ENCODE measurements at regions not wholly inside any gene's neighbourhood (a gene's known extent, or its start where the extent isn't known, plus 50 kb on each side); places are given as distances from the start of the nearest gene placed in this dataset.

- H3K4me3 ChIP-seq: no peak overlapping the region
- H3K27me3 ChIP-seq: no peaks in the 10 kb centered on the region
- TF ChIP-seq CTCF (IDR thresholded peaks at IDR 0.05): no peak
- no peak for TF ChIP-seq POLR2A (IDR thresholded peaks at IDR 0.05)
- H3K36me3 ChIP-seq (ENCODE audit: low read depth, missing control alignments): no peaks in the 10 kb centered on the region
- no peaks in the 10 kb centered on the region for H3K9me3 ChIP-seq
- DNase-seq: no peak
- H3K27ac ChIP-seq: no peak overlapping the region
- intact Hi-C loops (cut with DNase I; ENCODE audit: low total_unique reads): no loop called here
- no peaks in the 10 kb centered on the region for H3K4me1 ChIP-seq
Measured at GRCh38 chr14:26765301-26765700, 167.5 kb upstream of the NOVA1 start.

GRCh38 chr14:26765768-26766520 is 168.1 kb upstream of the NOVA1 start:
- no peak overlapping the region for H3K27ac ChIP-seq
- peak; percentile 18 for DNase-seq
- WGBS, 2 donors: 59 to 62% methylated on average over 2 of the region's 2 CpGs

GRCh38 chr14:26766726-26767125 is 168.9 kb upstream of the NOVA1 start:
- no peak overlapping the region for H3K4me3 ChIP-seq
- no peaks in the 10 kb centered on the region for H3K27me3 ChIP-seq
- no peaks in the 10 kb centered on the region for H3K4me1 ChIP-seq
- H3K36me3 ChIP-seq (ENCODE audit: low read depth, missing control alignments): no peaks in the 10 kb centered on the region
- 81 to 96% methylated on average over 1 of the region's 1 CpG for WGBS, 2 donors
- no peaks in the 10 kb centered on the region for H3K9me3 ChIP-seq
- no peak for TF ChIP-seq CTCF (IDR thresholded peaks at IDR 0.05)
- TF ChIP-seq POLR2A (IDR thresholded peaks at IDR 0.05): no peak
- H3K27ac ChIP-seq: no peak overlapping the region
- no peak for DNase-seq
- intact Hi-C loops (cut with DNase I; ENCODE audit: low total_unique reads): no loop called here

More at GRCh38 chr14:26765768-26766520, 168.1 kb upstream of the NOVA1 start:
- H3K27me3 ChIP-seq: no peaks in the 10 kb centered on the region
- no peaks in the 10 kb centered on the region for H3K4me1 ChIP-seq
- H3K9me3 ChIP-seq: no peaks in the 10 kb centered on the region
- intact Hi-C loops (cut with DNase I; ENCODE audit: low total_unique reads): no loop called here
- H3K36me3 ChIP-seq (ENCODE audit: low read depth, missing control alignments): no peaks in the 10 kb centered on the region
- no peak overlapping the region for H3K4me3 ChIP-seq
- TF ChIP-seq POLR2A (IDR thresholded peaks at IDR 0.05) (no peak), CTCF (IDR thresholded peaks at IDR 0.05) (no peak)

- H3K36me3 ChIP-seq (ENCODE audit: low read depth, missing control alignments): no peaks in the 10 kb centered on the region
- TF ChIP-seq CTCF (IDR thresholded peaks at IDR 0.05): no peak
- TF ChIP-seq POLR2A (IDR thresholded peaks at IDR 0.05): no peak
- no peaks in the 10 kb centered on the region for H3K27me3 ChIP-seq
- no peak overlapping the region for H3K4me3 ChIP-seq
- no peak overlapping the region for H3K27ac ChIP-seq
- intact Hi-C loops (cut with DNase I; ENCODE audit: low total_unique reads): no loop called here
- no peaks in the 10 kb centered on the region for H3K4me1 ChIP-seq
- no peak for DNase-seq
- WGBS, 2 donors: 54 to 60% methylated on average over 5 of the region's 5 CpGs
- H3K9me3 ChIP-seq: no peaks in the 10 kb centered on the region
Measured at GRCh38 chr14:26773906-26774593, 176.2 kb upstream of the NOVA1 start.
